HPDE6-E6E7 (cell line): ENCODE measurements at regions not wholly inside any gene's neighbourhood (a gene's known extent, or its start where the extent isn't known, plus 50 kb on each side); places are given as distances from the start of the nearest gene placed in this dataset.
"Not testable (repeated sequence)": the region's sequence is repeated elsewhere in the genome, so short reads cannot be mapped to it uniquely, and the experiment has no call there.

Source experiments
- DNase-seq: peaks from one replicate; pipeline ENCODE4 v3.0.0; 2011; ENCODE audit warnings: missing footprints; ENCODE audit errors: extremely low spot score

GRCh38 chr11:15840966-15841365 is 515.4 kb downstream of the SOX6 start:
- no peak for DNase-seq

GRCh38 chr11:15841931-15842740 is 514.2 kb downstream of the SOX6 start:
- DNase-seq = no peak

GRCh38 chr11:15843309-15843872 is 513.0 kb downstream of the SOX6 start:
- no peak for DNase-seq

GRCh38 chr11:15845261-15845660 is 511.1 kb downstream of the SOX6 start:
- DNase-seq = no peak

GRCh38 chr11:15848631-15849168 is 507.6 kb downstream of the SOX6 start:
- DNase-seq = no peak

GRCh38 chr11:15849257-15849656 is 507.1 kb downstream of the SOX6 start:
- no peak for DNase-seq

GRCh38 chr11:15850335-15850734 is 506.0 kb downstream of the SOX6 start:
- DNase-seq = not testable (repeated sequence)

- DNase-seq = no peak
These were observed 505.3 kb downstream of the SOX6 start for GRCh38 chr11:15851051-15851498.

GRCh38 chr11:15852179-15852578 is 504.2 kb downstream of the SOX6 start:
- DNase-seq = peak; percentile 12

- no peak for DNase-seq
These were observed 502.1 kb downstream of the SOX6 start for GRCh38 chr11:15854245-15854644.

GRCh38 chr11:15858881-15859280 is 497.5 kb downstream of the SOX6 start:
- DNase-seq = no peak

GRCh38 chr11:15859411-15859810 is 496.9 kb downstream of the SOX6 start:
- no peak for DNase-seq

- DNase-seq = no peak
These were observed 495.1 kb downstream of the SOX6 start for GRCh38 chr11:15861256-15861655.

GRCh38 chr11:15863411-15863810 is 492.9 kb downstream of the SOX6 start:
- DNase-seq = no peak

- no peak for DNase-seq
These were observed 492.1 kb downstream of the SOX6 start for GRCh38 chr11:15864026-15864805.

GRCh38 chr11:15865212-15865987 is 490.9 kb downstream of the SOX6 start:
- peak; percentile 68 for DNase-seq

GRCh38 chr11:15867871-15868270 is 488.5 kb downstream of the SOX6 start:
- DNase-seq = no peak

- no peak for DNase-seq
These were observed 485.4 kb downstream of the SOX6 start for GRCh38 chr11:15870911-15871310.

GRCh38 chr11:15871904-15872626 is 484.3 kb downstream of the SOX6 start:
- DNase-seq = no peak

- DNase-seq = no peak
These were observed 482.8 kb downstream of the SOX6 start for GRCh38 chr11:15873501-15873900.

- no peak for DNase-seq
These were observed 481.6 kb downstream of the SOX6 start for GRCh38 chr11:15874704-15875103.
